Urothelium cell line (cell line): ENCODE measurements at regions not wholly inside any gene's neighbourhood (a gene's known extent, or its start where the extent isn't known, plus 50 kb on each side); places are given as distances from the start of the nearest gene placed in this dataset.
"Not testable (repeated sequence)": the region's sequence is repeated elsewhere in the genome, so short reads cannot be mapped to it uniquely, and the experiment has no call there.

Experiments
- DNase-seq: peaks from one replicate; pipeline ENCODE4 v3.0.0; 2011; ENCODE audit warnings: low spot score, mixed read lengths
- FAIRE-seq: peaks from 2 replicates; lab custom pipeline; 2011; peaks lifted over from hg19 to GRCh38; lab: Jason Lieb, UNC

DNA sequence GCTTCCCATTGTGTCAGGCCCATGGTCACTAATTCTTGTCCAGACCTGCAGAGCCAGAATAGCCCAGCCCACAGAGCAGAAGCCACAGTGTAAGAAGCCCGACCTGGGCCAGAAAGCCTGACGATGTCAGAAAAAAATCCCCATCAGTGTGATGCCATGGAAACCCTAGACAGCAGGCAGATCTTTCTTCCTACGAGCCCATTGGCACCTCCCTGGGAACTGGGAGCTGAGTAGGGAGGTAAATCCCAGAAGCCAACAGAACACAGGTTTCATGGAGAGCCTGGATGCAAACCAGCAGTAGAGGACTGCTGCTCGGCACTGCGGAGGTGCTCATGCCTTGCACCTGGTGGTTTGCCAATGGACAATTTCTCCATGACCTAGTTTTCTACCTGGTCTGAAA is 82.2 kb upstream of the SLC22A16 start:
- DNase-seq (no peak), FAIRE-seq (no peak)

DNA sequence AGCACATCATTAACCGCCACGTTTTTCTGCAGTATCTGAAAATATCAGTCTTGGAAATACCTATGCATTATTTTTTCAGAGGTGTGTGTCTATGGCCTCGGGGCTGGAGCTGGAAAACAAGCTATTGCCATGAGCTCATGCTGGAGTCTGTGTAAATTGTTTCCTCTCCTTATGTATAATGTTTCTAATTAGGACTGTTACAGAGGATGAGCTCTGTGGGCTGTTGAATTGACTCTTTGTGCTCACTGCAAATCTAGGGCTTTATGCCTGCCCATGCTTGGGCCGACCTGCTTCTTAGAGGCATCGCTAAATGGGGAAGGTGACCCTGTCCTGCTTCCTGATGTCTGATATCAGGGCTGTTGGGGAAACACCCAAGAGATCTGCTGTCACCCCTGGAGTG is 80.8 kb upstream of the SLC22A16 start:
- no peak for DNase-seq
- no peak for FAIRE-seq

DNA sequence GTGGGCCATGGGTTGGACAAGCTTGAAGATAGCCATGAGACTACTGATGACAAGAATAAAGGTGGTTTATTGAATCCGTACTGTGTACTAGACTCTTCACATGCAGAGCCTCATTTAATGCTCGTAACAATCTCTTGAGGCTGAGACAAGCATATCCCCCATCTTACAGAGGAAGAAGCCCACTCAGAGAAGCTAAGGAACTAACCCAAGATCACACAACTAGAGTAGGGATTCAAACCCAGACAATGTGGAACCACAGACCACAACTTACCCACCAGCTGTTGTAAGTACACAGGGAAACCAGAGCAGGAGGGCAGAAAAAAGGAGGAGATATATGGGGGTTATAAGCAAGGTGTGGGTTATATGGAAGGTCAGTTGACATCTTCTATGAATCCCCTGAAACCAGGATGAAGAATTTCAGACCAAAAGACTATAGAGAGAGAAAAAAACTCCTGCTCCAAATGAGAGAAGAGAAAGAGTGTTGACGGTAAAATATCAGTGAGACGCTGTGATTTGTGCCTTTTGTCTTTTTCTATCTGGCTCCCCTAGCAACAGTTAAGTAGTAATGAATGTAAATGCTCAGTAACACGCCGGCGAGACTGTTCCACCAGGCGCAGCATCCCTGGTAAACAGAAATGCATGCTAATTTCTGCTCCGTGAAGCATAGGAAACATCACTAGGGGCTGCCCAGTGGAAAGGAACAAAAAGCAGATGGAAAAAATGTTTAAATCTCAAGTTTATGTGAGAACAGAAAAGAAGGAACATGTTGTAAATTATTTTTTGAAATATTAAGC is 80.1 kb upstream of the SLC22A16 start:
- no peak for FAIRE-seq
- DNase-seq: no peak

DNA sequence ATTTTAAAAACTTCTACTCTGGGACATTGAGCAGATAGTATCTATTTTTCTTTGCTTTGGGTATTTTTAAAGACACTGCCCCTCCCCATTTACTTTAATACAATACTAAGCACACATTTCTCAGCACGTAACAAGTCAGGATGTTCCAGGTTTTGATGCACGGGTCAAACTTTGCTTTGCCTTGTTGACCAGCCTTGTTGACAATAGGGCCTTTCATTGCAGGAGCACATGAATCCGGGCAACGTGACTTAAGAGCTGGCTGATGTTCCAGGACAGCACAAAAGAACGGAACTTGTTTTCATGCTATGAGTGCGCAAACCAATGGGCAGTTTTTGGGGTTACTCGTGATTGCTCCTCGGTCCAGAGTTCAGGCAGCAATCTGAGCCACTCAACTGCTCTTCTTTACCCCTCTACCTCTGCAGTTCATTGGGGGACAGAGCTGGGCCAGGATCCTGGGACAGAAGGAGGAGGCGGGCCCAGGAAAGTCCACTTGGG is 78.6 kb upstream of the SLC22A16 start:
- DNase-seq (no peak), FAIRE-seq (no peak)

DNA sequence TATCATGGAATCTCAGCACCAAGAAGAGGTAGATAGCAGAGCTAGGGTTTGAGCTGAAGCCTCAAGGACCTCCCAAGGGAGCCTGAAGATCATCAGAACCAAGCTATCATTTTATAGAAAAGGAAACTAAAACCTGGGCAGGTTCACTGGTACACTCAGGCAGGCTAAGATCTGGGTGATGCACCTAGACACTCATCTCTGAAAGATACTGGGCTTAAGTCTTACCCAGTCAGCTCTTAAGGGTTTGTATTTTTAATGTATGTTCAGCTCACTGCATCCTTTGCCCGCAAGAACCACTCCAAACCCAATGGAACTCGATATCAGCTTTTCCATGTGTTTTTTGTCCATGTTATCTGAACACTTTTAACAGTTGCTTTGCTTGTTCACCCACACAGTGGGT is 78.0 kb upstream of the SLC22A16 start:
- no peak for FAIRE-seq
- DNase-seq: no peak

DNA sequence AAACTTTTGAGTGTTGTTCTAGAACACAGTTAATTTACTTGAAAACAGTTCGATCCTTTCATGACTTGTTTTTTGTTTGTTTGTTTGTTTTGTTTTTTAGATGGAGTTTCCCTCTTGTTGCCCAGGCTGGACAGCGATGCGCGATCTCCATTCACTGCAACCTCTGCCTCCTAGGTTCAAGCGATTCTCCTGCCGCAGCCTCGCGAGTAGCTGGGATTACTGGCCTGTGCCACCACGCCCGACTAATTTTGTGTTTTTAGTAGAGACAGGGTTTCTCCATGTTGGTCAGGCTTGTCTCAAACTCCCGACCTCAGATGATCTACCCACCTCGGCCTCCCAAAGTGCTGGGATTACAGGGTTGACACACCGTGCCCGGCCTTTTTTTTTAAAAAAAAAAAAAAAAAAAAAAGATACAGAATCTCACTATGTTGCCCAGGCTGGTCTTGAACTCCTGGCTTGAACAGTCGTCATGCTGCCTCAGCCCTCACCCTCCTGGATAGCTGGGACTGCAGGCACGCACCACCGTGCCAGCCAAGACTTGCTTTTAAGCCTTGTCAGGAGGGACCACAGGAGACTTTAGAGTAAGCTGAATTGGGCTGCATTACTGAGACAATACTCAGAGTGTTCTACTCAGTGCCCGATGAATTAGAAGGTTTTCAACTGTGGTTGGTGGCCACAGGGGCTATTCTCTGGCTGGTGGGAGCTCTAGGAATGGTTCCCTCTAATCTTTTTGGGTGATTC is 76.7 kb upstream of the SLC22A16 start:
- no peak for FAIRE-seq
- DNase-seq: no peak

DNA sequence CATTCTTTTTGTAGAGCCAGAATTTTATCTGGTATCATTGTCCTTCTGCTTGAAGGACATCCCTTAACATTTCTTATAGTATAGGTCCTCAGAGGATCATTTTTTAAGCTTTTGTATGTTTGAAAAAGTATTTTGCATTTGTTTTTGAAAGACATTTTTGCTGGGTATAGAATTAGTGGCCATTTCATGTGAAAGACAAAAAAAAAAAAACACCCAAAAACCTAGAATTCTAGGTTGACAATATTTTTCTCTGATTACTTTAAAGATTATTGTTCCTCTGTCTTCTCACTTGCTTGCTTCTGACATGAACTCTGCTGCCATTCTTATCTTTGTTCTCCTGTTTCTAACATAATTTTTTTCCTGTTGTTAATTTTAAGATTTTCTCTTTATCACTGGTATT is 75.7 kb upstream of the SLC22A16 start:
- FAIRE-seq (no peak), DNase-seq (no peak)

DNA sequence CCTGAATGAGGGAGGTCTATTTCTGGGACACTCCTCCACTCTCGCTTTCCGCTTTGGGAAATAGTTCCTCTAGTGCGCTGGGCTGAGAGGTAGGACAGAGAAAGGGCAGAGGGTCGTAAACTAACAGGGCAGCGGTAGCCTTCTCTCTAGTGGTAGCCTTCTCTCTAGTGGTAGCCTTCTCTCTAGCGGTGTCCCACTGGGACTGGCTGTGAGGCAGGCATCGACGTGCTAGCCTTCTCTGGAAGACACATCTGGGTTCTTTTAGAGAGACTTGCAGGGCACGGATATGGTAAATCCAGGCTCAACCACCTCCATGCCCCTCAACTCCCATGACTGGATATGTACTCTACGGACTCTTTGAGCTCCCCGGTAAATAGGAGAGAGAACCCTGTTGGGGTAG is 74.7 kb upstream of the SLC22A16 start:
- DNase-seq: no peak
- no peak for FAIRE-seq

DNA sequence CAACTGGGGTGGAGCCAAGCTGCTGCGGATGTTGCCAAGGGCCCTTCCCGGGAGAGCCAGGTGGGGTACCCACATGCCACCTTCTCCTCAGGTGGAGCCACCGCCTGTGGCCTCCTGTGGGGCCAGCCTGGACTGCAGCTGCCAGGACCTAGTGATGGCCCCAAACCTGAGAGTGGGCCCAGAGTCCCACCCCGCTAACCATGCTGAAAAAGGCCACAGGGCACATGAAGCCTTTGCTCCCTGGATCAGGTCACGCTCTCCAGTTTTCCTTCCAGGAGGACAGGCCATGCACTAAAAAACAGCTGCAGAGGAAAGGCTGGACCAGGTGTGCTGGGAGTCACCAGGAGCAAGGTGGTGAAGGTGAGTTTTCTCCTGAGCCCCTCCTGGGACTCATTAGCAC is 73.9 kb upstream of the SLC22A16 start:
- FAIRE-seq: no peak
- DNase-seq: no peak

DNA sequence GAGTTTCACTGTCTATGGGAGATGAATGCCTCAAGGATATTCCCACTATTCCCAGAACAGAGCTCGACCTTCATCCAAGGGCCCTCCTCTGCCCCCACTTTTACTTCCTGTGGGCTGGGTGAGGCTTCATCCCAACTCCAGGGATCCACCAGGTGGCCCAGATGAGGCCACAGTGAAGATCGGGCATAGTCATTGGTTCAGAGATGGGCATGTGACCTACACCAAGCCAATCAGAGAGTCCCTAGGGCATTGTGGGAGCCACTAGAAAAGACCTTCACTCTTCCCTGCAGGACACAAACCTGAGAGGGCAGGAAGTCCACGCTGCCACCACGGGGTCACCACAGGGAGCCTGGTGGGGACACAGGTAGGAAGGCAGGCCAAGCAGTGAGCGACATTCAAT is 72.9 kb upstream of the SLC22A16 start:
- no peak for FAIRE-seq

DNA sequence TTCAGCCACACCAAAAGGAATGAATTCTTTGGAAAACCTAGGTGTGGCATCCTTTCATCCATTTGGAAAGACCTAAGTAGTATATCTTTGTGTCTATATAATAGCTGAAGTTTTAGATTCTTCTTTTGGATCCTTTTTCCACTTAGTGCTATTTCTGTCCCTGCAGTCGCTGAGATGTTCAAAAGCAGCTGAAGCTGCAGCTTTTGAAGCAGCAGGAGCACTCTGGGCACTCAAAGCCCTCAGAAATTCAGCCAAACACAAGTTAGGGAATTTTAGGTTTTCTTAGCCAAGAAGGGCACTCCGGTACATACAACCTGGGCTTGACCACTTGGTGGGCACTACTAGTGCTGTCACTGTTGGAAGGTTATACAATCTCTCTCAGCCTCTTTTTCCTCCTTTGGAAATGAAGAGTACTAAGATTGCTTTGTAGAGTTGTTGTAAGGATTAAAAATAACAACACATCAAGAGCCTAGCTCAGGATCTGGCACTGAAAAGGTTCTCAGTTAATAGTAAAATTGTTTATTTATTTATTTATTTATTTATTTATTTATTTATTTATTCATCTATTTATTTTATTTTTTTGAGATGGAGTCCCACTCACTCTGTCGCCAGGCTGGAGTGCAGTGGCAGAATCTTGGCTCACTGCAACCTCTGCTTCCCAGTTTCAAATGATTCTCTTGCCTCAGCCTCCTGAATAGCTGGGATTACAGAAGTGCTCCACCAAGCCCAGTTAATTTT is 71.9 kb upstream of the SLC22A16 start:
- FAIRE-seq (no peak), DNase-seq (no peak)

More for the DNA sequence above, 72.9 kb upstream of the SLC22A16 start:
- DNase-seq: no peak

DNA sequence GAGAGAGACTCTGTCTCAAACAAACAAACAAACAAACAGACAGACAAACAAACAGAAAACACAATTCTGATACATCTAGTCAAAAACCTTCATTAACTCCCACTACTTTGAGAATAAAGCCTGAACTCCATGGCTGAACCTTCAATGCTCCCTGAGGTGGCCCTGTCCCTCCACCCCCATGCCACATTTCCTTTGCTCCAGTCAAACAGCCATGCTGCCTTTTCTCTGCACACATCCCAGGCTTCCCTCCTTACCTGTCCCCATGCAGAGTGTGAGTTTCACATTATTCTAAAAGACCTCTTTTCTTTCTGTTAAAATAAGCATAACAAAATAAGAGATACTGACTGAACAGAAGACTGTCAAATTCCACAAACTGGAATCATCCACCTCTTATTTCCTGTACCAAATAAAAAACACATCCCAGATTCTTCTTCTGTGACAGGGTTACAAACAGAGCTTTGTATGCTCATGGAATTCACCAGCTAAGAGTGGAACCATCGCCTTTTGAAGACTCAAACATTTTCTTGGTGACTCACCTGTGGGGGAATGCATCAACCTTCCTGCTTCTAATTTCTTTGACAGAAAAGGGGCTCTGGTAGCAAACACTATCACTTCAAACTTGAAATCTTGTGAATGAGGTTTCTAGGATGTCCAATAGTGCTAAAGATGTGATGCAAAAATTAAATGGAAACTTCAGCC is 71.0 kb upstream of the SLC22A16 start:
- DNase-seq: peak; percentile 52
- no peak for FAIRE-seq

DNA sequence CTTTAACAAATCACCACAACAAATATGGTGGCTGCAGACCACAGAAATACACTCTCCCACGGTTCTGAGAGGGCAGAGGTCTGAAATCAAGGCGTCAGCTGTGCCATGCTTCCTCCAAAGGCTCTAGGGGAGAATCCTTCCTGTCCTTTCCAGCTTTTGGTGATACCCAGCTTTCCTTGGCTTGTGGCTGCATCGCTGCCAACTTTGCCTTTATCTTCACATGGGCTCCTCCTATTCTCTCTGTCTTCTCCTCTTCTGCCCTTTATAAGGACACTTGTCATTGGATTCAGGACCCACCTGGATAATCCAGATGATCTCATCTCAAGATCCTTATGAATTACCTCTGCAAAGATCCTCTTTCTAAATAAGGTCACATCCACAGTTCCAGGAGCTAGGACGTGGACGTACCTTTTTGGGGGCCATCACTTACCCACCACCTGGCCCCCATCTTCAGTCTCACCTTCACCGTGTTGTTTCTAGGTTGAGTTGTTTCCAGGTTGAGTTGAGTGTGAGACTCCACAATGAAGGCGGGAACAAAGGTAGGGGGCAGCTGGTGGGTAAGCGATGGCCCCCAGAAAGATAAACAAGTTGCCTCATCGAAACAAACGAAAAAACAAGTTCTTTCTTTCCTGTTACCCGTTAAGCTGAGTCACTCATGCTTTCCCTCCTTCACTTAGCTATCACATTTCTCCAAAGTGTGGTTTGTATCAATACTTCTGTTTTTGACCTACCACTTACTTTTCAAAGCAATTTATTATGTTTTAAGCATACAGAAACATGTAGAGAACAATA is 68.9 kb upstream of the SLC22A16 start:
- no peak for DNase-seq
- no peak for FAIRE-seq

DNA sequence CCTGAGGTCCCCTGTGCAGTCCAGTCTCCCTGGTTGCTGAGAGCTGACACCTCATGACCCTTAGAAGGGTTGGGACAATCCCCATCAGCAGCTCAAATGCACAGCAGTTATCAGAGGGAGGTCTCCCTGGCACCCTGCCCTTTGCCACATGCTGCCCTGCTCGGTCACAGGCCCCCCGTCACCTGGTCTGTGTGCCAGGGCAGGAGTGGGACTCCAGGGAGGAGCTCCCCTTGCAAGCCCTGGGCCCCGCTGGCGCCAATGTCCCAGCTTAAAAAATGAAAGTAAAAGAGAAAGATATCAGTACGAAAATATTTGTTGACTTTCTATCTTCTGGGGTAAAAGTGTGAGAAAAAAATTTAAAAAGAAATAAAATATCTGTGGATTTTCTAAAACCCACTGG is 68.1 kb upstream of the SLC22A16 start:
- no peak for FAIRE-seq

DNA sequence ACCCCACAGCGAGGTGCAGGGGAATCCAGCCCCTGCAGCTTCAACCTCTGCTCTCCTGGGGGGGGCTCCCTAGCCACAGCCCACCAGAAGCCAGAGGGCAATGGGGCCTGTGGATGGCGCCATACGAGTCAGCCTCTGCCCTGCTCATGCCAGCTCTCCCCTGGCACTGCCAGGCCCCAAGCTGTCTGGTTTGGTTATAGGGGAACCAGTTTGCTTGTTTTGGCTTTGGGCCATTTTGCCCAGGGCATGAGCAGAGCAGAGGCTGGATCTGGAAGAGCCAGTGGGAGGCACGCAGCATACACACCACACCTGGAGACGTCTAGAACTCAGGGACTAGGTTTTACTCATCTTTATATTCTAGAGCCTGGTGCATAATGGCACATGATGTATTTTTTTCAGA is 66.7 kb upstream of the SLC22A16 start:
- DNase-seq (no peak), FAIRE-seq (no peak)

More for the DNA sequence above, 68.1 kb upstream of the SLC22A16 start:
- DNase-seq: no peak

DNA sequence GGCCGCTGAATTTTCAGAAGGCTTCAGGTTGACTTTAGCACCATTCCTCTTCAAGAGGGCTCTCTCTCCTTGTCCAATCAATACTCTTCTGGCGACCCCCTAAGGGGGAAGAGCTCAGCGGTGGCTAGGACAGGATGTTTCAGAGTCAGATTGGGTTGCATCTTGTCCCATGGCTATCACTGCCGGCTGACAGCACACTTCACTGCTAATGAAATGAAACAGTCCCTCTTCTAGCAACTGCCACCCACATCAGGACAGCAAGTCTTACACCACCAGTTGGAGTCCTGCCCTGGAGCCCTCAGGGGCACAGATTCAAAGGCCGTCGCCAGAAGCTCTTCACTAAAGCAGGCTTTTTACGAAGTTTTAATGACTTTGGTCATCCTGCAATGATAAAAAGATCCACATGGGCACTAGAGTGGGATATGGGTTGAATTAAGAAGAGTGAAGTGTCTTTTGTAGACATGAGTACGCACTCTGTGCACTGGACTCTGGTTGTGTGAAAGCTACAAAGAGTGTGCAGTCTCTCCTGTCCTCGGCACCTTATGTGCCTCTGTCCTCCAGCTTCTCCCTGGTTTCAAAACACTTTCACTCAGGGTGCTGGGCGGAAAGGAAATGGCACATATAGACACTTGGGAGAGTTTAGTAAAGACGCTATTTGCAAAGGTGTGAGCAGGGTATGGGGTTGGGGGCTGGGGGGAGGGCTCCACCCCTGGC is 66.1 kb upstream of the SLC22A16 start:
- no peak for FAIRE-seq
- no peak for DNase-seq

DNA sequence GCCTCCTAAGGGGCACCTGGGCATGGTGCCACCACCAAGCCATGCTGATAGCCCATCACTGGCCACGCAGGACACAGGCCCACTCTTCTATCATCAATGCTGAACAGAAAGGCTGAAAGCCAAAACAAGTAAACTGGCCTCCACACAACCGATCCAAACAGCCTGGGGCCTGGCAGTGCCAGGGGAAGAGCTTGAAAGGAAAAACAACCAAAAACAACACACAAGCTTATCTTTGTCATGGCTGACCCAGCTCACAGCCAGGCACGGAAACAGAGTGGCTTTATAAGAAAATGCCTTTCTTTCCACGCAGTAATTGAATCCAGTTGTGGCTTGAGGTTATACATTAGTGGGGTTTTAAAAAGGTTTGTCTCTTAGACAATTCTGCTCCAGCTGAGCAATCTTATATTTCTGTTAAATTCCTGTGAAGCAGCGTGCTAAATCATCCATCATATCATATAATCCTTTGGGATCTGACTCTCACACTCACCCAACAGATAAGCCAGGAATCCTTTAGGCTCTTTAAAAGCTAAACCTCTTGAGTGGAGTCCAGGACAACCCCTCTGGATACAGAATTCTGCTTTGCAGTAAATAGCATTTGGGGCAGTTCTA is 65.4 kb upstream of the SLC22A16 start:
- no peak for DNase-seq
- FAIRE-seq: no peak

DNA sequence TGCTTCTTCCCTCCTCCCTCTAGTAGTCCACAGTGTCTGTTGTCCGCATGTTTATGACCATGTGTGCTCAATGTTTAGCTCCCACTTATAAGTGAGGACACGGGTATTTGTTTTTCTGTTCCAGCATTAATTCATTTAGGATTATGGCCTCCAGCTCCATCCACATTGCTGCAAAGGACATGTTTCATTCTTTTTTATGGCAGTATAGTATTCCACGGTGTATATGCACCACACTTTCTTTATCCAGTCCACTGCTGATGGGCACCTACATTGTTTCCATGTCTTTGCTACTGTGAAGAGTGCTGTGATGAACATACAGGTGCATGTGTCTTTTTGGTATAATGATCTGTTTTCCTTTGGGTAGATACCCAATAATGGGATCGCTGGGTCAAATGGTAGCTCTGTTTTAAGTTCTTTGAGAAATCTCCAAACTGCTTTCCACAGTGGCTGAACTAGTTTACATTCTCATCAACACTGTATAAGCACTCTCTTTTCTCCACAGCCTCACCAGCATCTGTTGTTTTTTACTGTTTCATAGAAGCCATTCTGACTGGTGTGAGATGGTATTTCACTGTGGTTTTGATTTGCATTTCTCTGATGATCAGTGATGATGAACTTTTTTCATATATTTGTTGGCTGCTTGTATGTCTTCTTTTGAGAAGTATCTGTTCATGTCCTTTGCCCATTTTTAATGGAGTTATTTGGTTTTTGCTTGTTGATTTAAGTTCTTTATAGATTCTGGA is 63.0 kb upstream of the SLC22A16 start:
- FAIRE-seq, DNase-seq: not testable (repeated sequence)
